Endothelial cell of umbilical vein (primary cell): ENCODE measurements at regions not wholly inside any gene's neighbourhood (a gene's known extent, or its start where the extent isn't known, plus 50 kb on each side); places are given as distances from the start of the nearest gene placed in this dataset.

ENCODE experiments used
- BruUV-seq: library from RNA; stranded (reverse); fragments of 400-500 nt; replicated peaks from 2 replicates; lab custom pipeline; 2021; lab: Mats Ljungman, UMichigan
- CTCF ChIA-PET: fragments of 300-600, 350-600 bp; sonication (Branson Sonifier 250); formaldehyde crosslinking; loops from one replicate; lab custom pipeline; 2021; ENCODE audit warnings: antibody characterized with exemption, inconsistent platforms; lab: Charles Lee
- POLR2A ChIA-PET: fragments of 300-600, 350-600 bp; sonication (Branson Sonifier 250); formaldehyde crosslinking; loops from one replicate; lab custom pipeline; 2021; ENCODE audit warnings: antibody characterized with exemption, inconsistent platforms; lab: Charles Lee
- DNase-seq: peaks from one replicate; pipeline ENCODE4 v3.0.0-alpha.2; 2011; ENCODE audit warnings: low read depth, low spot score
- FAIRE-seq: peaks from 2 replicates; lab custom pipeline; 2011; peaks lifted over from hg19 to GRCh38; lab: Jason Lieb, UNC
- H2AFZ ChIP-seq: 2 replicates; pipeline ENCODE4 v1.6.0; 2012; ENCODE audit warnings: low read depth, low read length, control low read depth, inconsistent platforms
- H3K27ac ChIP-seq: 2 replicates; pipeline ENCODE4 v1.5.1; 2011; ENCODE audit warnings: low read depth, mild to moderate bottlenecking, control low read depth, low read length, moderate library complexity; ENCODE audit not compliant: insufficient read depth
- H3K27me3 ChIP-seq, 2 experiments: 2 replicates each; pipeline versions ENCODE4 v1.6.0 to v1.6.1; 2011; ENCODE audit warnings: low read length in 2 of 2, mixed read lengths in 1 of 2; ENCODE audit not compliant: control insufficient read depth in 2 of 2, insufficient read depth in 2 of 2
- H3K36me3 ChIP-seq, 2 experiments: 2 replicates in 1 of 2; 3 replicates in 1 of 2; pipeline ENCODE4 v1.5.1; 2011; ENCODE audit warnings: low read length in 2 of 2, mild to moderate bottlenecking in 1 of 2, moderate library complexity in 1 of 2; ENCODE audit not compliant: control insufficient read depth in 2 of 2, insufficient read depth in 2 of 2; ENCODE audit errors: extremely low read depth in 1 of 2
- H3K4me1 ChIP-seq: 3 replicates; pipeline ENCODE4 v1.5.1; 2011; ENCODE audit warnings: mild to moderate bottlenecking, low read length; ENCODE audit not compliant: control insufficient read depth, insufficient read depth; ENCODE audit errors: extremely low read depth
- H3K4me2 ChIP-seq: 2 replicates; pipeline ENCODE4 v1.6.1; 2011; ENCODE audit warnings: low read length, control low read depth, mixed read lengths; ENCODE audit not compliant: insufficient read depth
- H3K4me3 ChIP-seq, 3 experiments: fragments of 200-600 bp in 1 of 3; sonication (generic), shearing (Covaris generic) in 1 of 3; replicated peaks in 1 of 3; 2 replicates each; pipeline ENCODE4 v1.5.1; 2011 to 2016; ENCODE audit warnings: control low read depth in 3 of 3, low read length in 3 of 3, mild to moderate bottlenecking in 2 of 3, inconsistent platforms in 1 of 3, low read depth in 1 of 3, moderate library complexity in 1 of 3; ENCODE audit not compliant: insufficient read depth in 1 of 3
- H3K79me2 ChIP-seq: 2 replicates; pipeline ENCODE4 v1.6.0; 2012; ENCODE audit warnings: low read length, inconsistent platforms; ENCODE audit not compliant: control insufficient read depth, insufficient read depth
- H3K9ac ChIP-seq: replicated peaks from 2 replicates; pipeline ENCODE3; 2011; ENCODE audit warnings: low read length, control low read depth; ENCODE audit not compliant: insufficient read depth; ENCODE audit errors: extremely low read depth
- H3K9me1 ChIP-seq: replicated peaks from 3 replicates; pipeline ENCODE4 v1.6.0; 2011; ENCODE audit warnings: mild to moderate bottlenecking, low read length; ENCODE audit not compliant: control insufficient read depth, insufficient read depth; ENCODE audit errors: extremely low read depth
- H3K9me3 ChIP-seq: replicated peaks from 2 replicates; pipeline ENCODE4 v1.5.1; 2012; ENCODE audit warnings: low read length, inconsistent platforms; ENCODE audit not compliant: control insufficient read depth, insufficient read depth
- H4K20me1 ChIP-seq: replicated peaks from 2 replicates; pipeline ENCODE3; 2011; ENCODE audit warnings: mild to moderate bottlenecking, low read length; ENCODE audit not compliant: control insufficient read depth, insufficient read depth; ENCODE audit errors: extremely low read depth
- EZH2 ChIP-seq: IDR thresholded peaks from 2 replicates; pipeline ENCODE4 v1.6.1; 2012; ENCODE audit warnings: borderline replicate concordance, low read depth, mild to moderate bottlenecking, moderate library complexity, low read length, inconsistent platforms; ENCODE audit not compliant: severe bottlenecking
- FOS ChIP-seq: IDR thresholded peaks from 2 replicates; pipeline ENCODE4 v1.6.1; 2011; ENCODE audit warnings: mild to moderate bottlenecking, low read length, moderate library complexity, borderline replicate concordance; ENCODE audit not compliant: insufficient read depth
- GATA2 ChIP-seq: IDR thresholded peaks from 2 replicates; pipeline ENCODE4 v1.7.0; 2011; ENCODE audit warnings: low read depth, mild to moderate bottlenecking, moderate library complexity, mixed read lengths, low read length; ENCODE audit not compliant: insufficient read length, insufficient read depth
- JUN ChIP-seq: IDR thresholded peaks from 2 replicates; pipeline ENCODE4 v1.6.1; 2011; ENCODE audit warnings: borderline replicate concordance, low read depth; ENCODE audit not compliant: insufficient read length, insufficient read depth
- MYC ChIP-seq: IDR thresholded peaks from one replicate; pipeline ENCODE4 v1.6.1; 2011; ENCODE audit warnings: mild to moderate bottlenecking, low read depth, low read length
- POLR2A ChIP-seq: IDR thresholded peaks from 2 replicates; pipeline ENCODE4 v1.6.1; 2012; ENCODE audit warnings: low read depth, mild to moderate bottlenecking, control low read depth, low read length
- POLR2AphosphoS5 ChIP-seq: IDR thresholded peaks from 2 replicates; pipeline ENCODE4 v1.6.1; 2012; ENCODE audit warnings: low read depth, mild to moderate bottlenecking, control low read depth, low read length, moderate library complexity; ENCODE audit not compliant: insufficient read depth
- dilution Hi-C: fragments of 300-500 bp; cut with MboI; formaldehyde crosslinking; loops from one replicate; pipeline ENCODE4 v1.15.0; 2019; ENCODE audit warnings: low sequenced_read_pairs; ENCODE audit not compliant: extremely low pct_ligation_motif_present
- intact Hi-C: fragments of 100-400 bp; cut with micrococcal nuclease; formaldehyde crosslinking; loops from one replicate; pipeline ENCODE4 v1.10.0; 2022
- TF ChIP-seq, protein P1 (sequence below): IDR thresholded peaks from 2 replicates; pipeline ENCODE4 v1.6.1; 2011; ENCODE audit not compliant: insufficient read depth, insufficient read length
- TF ChIP-seq, protein P2 (sequence below), 2 donors: IDR thresholded peaks; 1 replicate in 1 of 2; 2 replicates in 1 of 2; pipeline ENCODE4 v1.5.1; 2011; ENCODE audit warnings: low read length in 2 of 2, mild to moderate bottlenecking in 2 of 2, moderate library complexity in 2 of 2, control low read depth in 1 of 2, inconsistent platforms in 1 of 2, low read depth in 1 of 2; ENCODE audit not compliant: insufficient read depth in 1 of 2; ENCODE audit errors: extremely low read depth in 1 of 2

DNA sequence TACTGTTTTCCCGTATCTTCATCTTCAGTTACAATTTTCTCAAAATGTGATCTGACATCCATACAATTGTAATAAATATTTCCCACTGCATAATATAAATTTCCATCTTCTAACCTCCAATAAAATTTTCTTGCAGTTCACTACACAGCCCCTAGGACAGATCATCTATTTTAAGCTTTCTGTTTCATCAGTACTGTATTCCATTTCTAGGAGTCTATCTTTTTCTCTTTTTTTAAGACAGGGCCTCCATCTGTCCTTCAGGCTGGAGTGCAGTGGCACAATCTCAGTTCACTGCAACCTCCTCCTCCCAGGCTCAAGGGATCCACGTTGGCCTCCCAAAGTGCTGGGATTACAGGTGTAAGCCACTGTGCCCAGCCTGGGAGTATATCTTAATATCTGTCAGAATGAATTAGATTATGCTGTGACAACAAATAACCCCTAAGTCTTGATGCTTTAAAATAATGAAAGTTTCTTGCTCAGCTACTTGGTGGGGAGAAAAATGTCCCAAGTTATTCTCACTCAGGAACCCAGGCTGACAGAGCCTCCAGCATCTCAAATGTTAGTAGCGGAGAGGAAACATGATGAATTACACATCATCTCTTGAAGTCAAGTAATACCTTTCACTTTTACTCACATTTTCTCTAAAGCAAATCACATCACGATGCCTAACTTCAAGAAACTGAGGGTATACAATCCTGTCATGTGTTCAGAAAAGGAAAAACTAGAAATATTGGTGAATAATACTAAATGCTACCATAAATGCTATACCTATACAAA lies 92.2 kb downstream of the BUD13 start:
- ChIA-PET CTCF (no interaction called here), POLR2A (no interaction called here)
- H3K27me3 ChIP-seq, result peaks cover 5 to 9% of the 10 kb centered on the region in 2 experiments
- DNase-seq (no peak), FAIRE-seq (no peak)
- H3K4me1 ChIP-seq, result no peaks in the 10 kb centered on the region
- no peak overlapping the region for H3K27ac ChIP-seq
- H3K4me2 ChIP-seq, result no peak overlapping the region
- H3K9ac ChIP-seq, result no peak overlapping the region
- H3K9me1 ChIP-seq, result no peaks in the 10 kb centered on the region
- H3K9me3 ChIP-seq, result no peaks in the 10 kb centered on the region
- no peaks in the 10 kb centered on the region for H4K20me1 ChIP-seq
- dilution Hi-C loops, result no loop called here
- H3K4me3 ChIP-seq, result no peak overlapping the region
- TF ChIP-seq POLR2A (no peak), FOS (no peak), EZH2 (no peak), JUN (no peak), GATA2 (no peak), POLR2AphosphoS5 (no peak), MYC (no peak)
- TF ChIP-seq, protein P1, sequence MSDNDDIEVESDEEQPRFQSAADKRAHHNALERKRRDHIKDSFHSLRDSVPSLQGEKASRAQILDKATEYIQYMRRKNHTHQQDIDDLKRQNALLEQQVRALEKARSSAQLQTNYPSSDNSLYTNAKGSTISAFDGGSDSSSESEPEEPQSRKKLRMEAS, result no peak
- TF ChIP-seq, protein P2, sequence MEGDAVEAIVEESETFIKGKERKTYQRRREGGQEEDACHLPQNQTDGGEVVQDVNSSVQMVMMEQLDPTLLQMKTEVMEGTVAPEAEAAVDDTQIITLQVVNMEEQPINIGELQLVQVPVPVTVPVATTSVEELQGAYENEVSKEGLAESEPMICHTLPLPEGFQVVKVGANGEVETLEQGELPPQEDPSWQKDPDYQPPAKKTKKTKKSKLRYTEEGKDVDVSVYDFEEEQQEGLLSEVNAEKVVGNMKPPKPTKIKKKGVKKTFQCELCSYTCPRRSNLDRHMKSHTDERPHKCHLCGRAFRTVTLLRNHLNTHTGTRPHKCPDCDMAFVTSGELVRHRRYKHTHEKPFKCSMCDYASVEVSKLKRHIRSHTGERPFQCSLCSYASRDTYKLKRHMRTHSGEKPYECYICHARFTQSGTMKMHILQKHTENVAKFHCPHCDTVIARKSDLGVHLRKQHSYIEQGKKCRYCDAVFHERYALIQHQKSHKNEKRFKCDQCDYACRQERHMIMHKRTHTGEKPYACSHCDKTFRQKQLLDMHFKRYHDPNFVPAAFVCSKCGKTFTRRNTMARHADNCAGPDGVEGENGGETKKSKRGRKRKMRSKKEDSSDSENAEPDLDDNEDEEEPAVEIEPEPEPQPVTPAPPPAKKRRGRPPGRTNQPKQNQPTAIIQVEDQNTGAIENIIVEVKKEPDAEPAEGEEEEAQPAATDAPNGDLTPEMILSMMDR (IDR thresholded peaks at IDR 0.05; ENCODE audit: extremely low read depth in 1 of 2, insufficient read depth in 1 of 2, low read depth in 1 of 2, low read length in 2 of 2), result no peak
- intact Hi-C loops, result no loop called here
- no peak overlapping the region for H2AFZ ChIP-seq
- BruUV-seq, result no TSS peak
- no peaks in the 10 kb centered on the region for H3K79me2 ChIP-seq
- H3K36me3 ChIP-seq, result no peaks in the 10 kb centered on the region
